ENCODE measurements at regions not wholly inside any gene's neighbourhood (a gene's known extent, or its start where the extent isn't known, plus 50 kb on each side); places are given as distances from the start of the nearest gene placed in this dataset.

GRCh38 chr5:40029711-40030495 is 605.1 kb upstream of the DAB2 start:
- DNase-seq: no peak

GRCh38 chr5:40027400-40027799 is 602.6 kb upstream of the DAB2 start:
- no peak for DNase-seq

- no peak for DNase-seq
These were observed 600.8 kb upstream of the DAB2 start for GRCh38 chr5:40025586-40025985.

- no peak for DNase-seq
These were observed 597.3 kb upstream of the DAB2 start for GRCh38 chr5:40022057-40022456.

- DNase-seq: no peak
These were observed 596.2 kb upstream of the DAB2 start for GRCh38 chr5:40021007-40021406.

- DNase-seq: no peak
These were observed 593.1 kb upstream of the DAB2 start for GRCh38 chr5:40017918-40018317.

- DNase-seq: peak; percentile 2
These were observed 592.4 kb upstream of the DAB2 start for GRCh38 chr5:40017135-40017534.

GRCh38 chr5:40010436-40010835 is 585.7 kb upstream of the DAB2 start:
- DNase-seq: no peak

- DNase-seq: no peak
These were observed 581.5 kb upstream of the DAB2 start for GRCh38 chr5:40006260-40006659.

GRCh38 chr5:40001796-40002195 is 577.0 kb upstream of the DAB2 start:
- no peak for DNase-seq

GRCh38 chr5:39998518-39998917 is 573.7 kb upstream of the DAB2 start:
- no peak for DNase-seq

- no peak for DNase-seq
These were observed 571.2 kb upstream of the DAB2 start for GRCh38 chr5:39995990-39996389.

GRCh38 chr5:39992617-39993202 is 567.9 kb upstream of the DAB2 start:
- no peak for DNase-seq

GRCh38 chr5:39986614-39987013 is 561.8 kb upstream of the DAB2 start:
- DNase-seq: no peak

- DNase-seq: no peak
These were observed 555.3 kb upstream of the DAB2 start for GRCh38 chr5:39980056-39980455.

- DNase-seq: no peak
These were observed 552.4 kb upstream of the DAB2 start for GRCh38 chr5:39977066-39977655.

- DNase-seq: no peak
These were observed 545.5 kb upstream of the DAB2 start for GRCh38 chr5:39970117-39970798.

- DNase-seq: no peak
These were observed 543.6 kb upstream of the DAB2 start for GRCh38 chr5:39968381-39968780.

- DNase-seq: no peak
These were observed 530.4 kb upstream of the DAB2 start for GRCh38 chr5:39955156-39955555.

- no peak for DNase-seq
These were observed 526.3 kb upstream of the DAB2 start for GRCh38 chr5:39951070-39951469.

GRCh38 chr5:39948867-39949468 is 524.2 kb upstream of the DAB2 start:
- DNase-seq: peak; percentile 81

GRCh38 chr5:39948341-39948740 is 523.6 kb upstream of the DAB2 start:
- no peak for DNase-seq

- peak; percentile 12 for DNase-seq
These were observed 522.9 kb upstream of the DAB2 start for GRCh38 chr5:39947657-39948056.
